ENCODE measurements at regions not wholly inside any gene's neighbourhood (a gene's known extent, or its start where the extent isn't known, plus 50 kb on each side); places are given as distances from the start of the nearest gene placed in this dataset.

- Mint-ChIP-seq H3K4me1 (no peaks in the 10 kb centered on the region), H3K36me3 (ENCODE audit: low read depth) (no peaks in the 10 kb centered on the region), H3K27me3 (no peaks in the 10 kb centered on the region), H3K27ac (no peak overlapping the region), H3K4me3 (no peak overlapping the region), H3K9me3 (peaks cover 3% of the 10 kb centered on the region)
- intact Hi-C loops (cut with micrococcal nuclease) = no loop called here
- ChIA-PET POLR2A (no interaction called here), CTCF (no interaction called here)
- DNase-seq (no peak), ATAC-seq (ENCODE audit: low read depth) (no peak)
- TF ChIP-seq, protein P1, sequence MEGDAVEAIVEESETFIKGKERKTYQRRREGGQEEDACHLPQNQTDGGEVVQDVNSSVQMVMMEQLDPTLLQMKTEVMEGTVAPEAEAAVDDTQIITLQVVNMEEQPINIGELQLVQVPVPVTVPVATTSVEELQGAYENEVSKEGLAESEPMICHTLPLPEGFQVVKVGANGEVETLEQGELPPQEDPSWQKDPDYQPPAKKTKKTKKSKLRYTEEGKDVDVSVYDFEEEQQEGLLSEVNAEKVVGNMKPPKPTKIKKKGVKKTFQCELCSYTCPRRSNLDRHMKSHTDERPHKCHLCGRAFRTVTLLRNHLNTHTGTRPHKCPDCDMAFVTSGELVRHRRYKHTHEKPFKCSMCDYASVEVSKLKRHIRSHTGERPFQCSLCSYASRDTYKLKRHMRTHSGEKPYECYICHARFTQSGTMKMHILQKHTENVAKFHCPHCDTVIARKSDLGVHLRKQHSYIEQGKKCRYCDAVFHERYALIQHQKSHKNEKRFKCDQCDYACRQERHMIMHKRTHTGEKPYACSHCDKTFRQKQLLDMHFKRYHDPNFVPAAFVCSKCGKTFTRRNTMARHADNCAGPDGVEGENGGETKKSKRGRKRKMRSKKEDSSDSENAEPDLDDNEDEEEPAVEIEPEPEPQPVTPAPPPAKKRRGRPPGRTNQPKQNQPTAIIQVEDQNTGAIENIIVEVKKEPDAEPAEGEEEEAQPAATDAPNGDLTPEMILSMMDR (IDR thresholded peaks at IDR 0.05) = no peak
These were observed 406.3 kb upstream of the MGAT4C start for GRCh38 chr12:86662464-86662863.

DNA sequence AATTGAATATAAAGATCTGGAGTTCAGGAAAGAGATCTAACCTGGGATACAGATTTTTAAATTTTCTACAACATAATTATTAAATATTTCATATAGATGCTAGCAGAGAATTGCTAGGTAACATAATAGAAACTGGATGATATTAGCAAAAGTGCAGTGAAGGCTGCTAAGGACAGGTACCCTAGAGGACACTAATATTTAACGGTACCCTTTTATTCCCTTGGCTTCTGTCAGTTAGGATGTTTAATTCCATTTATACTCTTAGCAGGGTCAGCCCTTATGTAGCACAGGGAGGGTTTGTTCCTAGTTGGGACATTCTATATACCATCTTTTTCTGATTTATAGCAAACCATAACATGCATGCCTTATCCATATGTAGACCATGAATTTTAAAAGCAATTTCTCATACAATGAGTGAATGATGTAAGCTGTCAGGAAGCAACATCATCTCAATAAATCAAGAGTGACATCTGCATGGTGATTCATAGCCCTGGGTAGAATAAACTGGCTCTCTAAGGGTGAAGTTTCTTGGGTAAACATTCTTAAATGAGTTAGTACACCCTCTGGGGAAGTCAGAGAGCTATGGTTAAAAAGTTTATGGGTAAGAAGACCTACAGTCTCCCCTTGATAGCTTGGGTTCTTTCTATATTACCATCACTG, 404.4 kb upstream of the MGAT4C start:
- no peaks in the 10 kb centered on the region for H3K36me3 Mint-ChIP-seq (ENCODE audit: low read depth)
- ATAC-seq (ENCODE audit: low read depth) (no peak), DNase-seq (no peak)
- no peaks in the 10 kb centered on the region for H3K27me3 Mint-ChIP-seq
- H3K4me3 Mint-ChIP-seq = no peak overlapping the region
- no peak overlapping the region for H3K27ac Mint-ChIP-seq
- CTCF ChIA-PET = no interaction called here
- TF ChIP-seq, protein P1 (IDR thresholded peaks at IDR 0.05) = no peak
- POLR2A ChIA-PET = no interaction called here
- intact Hi-C loops (cut with micrococcal nuclease) = no loop called here
- H3K4me1 Mint-ChIP-seq = no peaks in the 10 kb centered on the region
- no peaks in the 10 kb centered on the region for H3K9me3 Mint-ChIP-seq

DNA sequence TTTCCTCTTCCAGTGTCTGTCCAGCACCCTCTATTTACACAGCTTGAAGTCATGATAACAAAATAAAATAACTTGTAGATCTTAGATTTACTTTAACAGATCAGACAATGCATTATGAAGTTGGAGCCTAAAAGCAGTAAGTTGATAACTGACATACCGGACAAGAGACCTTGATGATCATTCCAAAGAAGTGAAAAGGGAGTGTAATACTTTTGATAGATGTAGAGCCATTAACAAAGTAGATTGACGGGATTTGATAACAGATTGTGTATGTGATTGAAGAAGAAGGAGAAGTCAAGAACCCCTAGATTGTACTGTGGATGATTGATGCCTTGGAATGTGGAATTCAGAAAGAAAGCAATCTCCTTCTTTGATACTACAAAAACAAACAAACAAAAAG, 403.8 kb upstream of the MGAT4C start:
- no peaks in the 10 kb centered on the region for H3K4me1 Mint-ChIP-seq
- no peak overlapping the region for H3K27ac Mint-ChIP-seq
- no peak overlapping the region for H3K4me3 Mint-ChIP-seq
- intact Hi-C loops (cut with micrococcal nuclease) = no loop called here
- CTCF ChIA-PET = no interaction called here
- POLR2A ChIA-PET = no interaction called here
- no peaks in the 10 kb centered on the region for H3K36me3 Mint-ChIP-seq (ENCODE audit: low read depth)
- peaks cover 1% of the 10 kb centered on the region for H3K9me3 Mint-ChIP-seq
- ATAC-seq (ENCODE audit: low read depth) = no peak
- TF ChIP-seq, protein P1 (IDR thresholded peaks at IDR 0.05) = no peak
- H3K27me3 Mint-ChIP-seq = no peaks in the 10 kb centered on the region
- DNase-seq = no peak

DNA sequence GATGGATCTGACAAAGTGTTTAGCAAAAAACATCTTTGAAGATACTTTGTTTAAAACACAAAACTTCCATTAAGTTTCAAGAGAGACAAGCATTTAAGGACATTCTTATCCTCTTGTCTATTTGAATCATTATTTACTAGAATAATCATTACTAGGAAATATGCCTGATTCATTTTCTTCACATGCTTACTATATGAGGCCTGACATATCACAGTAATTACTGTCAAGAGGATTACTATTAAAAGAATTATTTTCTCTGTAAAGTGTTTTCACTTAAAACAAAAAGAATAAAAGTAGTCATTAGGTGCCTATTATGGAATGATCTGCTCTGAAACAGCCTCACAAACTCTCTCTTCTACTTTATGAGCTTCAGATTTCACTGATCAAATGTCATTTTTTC, 402.1 kb upstream of the MGAT4C start:
- no peak overlapping the region for H3K27ac Mint-ChIP-seq
- DNase-seq = no peak
- no peaks in the 10 kb centered on the region for H3K27me3 Mint-ChIP-seq
- ATAC-seq (ENCODE audit: low read depth) = no peak
- H3K4me3 Mint-ChIP-seq = no peak overlapping the region
- intact Hi-C loops (cut with micrococcal nuclease) = no loop called here
- CTCF ChIA-PET = no interaction called here
- H3K36me3 Mint-ChIP-seq (ENCODE audit: low read depth) = no peaks in the 10 kb centered on the region
- TF ChIP-seq, protein P1 (IDR thresholded peaks at IDR 0.05) = no peak
- peaks cover 1% of the 10 kb centered on the region for H3K9me3 Mint-ChIP-seq
- POLR2A ChIA-PET = no interaction called here
- H3K4me1 Mint-ChIP-seq = no peaks in the 10 kb centered on the region

GRCh38 chr12:86647800-86648199, 391.6 kb upstream of the MGAT4C start:
- Mint-ChIP-seq H3K4me3 (no peak overlapping the region), H3K27ac (no peak overlapping the region), H3K9me3 (no peaks in the 10 kb centered on the region), H3K36me3 (ENCODE audit: low read depth) (no peaks in the 10 kb centered on the region), H3K4me1 (no peaks in the 10 kb centered on the region), H3K27me3 (no peaks in the 10 kb centered on the region)
- intact Hi-C loops (cut with micrococcal nuclease) = no loop called here
- ATAC-seq (ENCODE audit: low read depth) = no peak
- DNase-seq = no peak
- ChIA-PET CTCF (no interaction called here), POLR2A (no interaction called here)
- TF ChIP-seq, protein P1 (IDR thresholded peaks at IDR 0.05) = no peak
